Activated CD8-positive, alpha-beta memory T cell treated with anti-CD3 and anti-CD28 coated beads for 4 hours (primary cell): ENCODE measurements at regions not wholly inside any gene's neighbourhood (a gene's known extent, or its start where the extent isn't known, plus 50 kb on each side); places are given as distances from the start of the nearest gene placed in this dataset.
"Not testable (repeated sequence)": the region's sequence is repeated elsewhere in the genome, so short reads cannot be mapped to it uniquely, and the experiment has no call there.

Experiments used
- DNase-seq, 2 donors: peaks; one replicate each; pipeline ENCODE4 v3.0.0-alpha.2; 2020; ENCODE audit warnings: low read depth in 2 of 2

DNA sequence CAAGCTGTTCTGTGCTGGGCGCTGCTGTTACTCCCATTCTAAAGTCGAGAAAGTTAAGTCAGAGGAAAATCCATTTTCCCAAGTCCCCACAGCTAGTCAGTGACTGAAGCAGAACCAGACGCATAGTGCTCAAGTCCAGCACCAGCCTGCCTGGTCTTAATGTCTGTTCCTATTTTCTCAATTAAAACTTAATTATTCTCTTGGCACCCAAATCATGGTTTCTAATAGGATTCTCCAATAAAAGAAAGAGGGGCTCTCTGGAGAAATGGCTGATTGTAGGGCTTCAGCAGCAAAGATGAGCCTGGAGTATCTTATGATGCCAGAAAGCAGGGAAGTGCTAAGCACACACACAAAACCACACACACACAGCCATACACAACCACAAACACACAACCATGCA, 531.0 kb upstream of the SALL3 start:
- DNase-seq = no peak

DNA sequence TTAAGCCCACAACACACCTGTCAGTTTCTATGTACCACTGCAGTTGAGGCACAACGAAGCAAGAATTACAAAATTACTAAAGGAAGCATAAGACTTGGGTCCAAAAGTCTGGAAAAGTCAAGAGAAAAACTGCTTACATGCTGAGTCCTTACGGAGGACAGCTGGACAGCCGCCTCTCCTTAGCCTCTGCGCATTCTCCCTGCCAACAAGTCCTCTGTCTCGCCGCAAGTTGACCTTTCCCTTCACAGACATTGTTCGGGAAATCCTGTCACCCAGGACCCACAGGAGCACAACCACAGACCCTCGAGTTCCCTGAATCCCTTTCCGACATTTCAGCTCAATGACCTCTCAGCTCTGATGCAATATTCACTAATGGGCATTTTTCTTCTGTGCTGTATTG, 525.4 kb upstream of the SALL3 start:
- no peak for DNase-seq

DNA sequence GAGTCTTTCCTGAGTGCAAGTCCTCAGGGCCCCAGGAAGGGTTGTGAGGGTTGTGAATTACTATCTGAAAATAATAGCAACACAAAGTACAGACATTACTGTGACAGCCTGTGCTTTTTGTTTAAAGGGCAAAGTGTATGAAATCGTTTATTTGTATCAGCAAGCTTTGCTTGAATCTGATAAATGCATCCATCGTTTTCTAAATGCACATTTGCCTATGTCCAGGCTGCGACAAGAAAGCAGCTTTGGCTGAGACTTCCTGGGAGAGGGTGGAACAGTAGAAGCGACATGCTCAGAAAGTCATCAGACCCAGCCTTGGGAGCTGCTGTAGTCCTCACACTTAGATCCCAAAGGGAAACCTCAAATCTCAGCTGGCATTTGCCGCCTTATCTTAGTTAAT, 524.2 kb upstream of the SALL3 start:
- no peak for DNase-seq

DNA sequence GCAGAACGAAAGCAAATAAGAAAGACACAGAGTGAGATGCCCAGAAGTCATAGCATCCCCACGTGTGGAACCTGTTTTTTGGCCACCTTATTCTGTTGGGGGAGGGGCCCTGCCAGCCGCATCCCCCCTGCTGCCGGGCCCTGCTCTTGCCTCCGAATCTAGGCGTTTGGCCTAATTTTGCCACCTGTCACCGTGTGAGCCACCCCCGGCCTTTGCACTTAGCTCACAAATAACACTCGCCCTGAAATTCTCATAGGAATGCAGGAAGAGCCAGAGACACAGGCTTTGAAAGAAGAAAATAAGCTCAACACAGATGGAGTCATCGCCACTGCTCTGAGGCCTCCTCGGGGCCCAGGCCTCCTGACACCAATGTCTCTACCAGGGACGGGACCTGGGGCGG, 522.6 kb upstream of the SALL3 start:
- DNase-seq = no peak

DNA sequence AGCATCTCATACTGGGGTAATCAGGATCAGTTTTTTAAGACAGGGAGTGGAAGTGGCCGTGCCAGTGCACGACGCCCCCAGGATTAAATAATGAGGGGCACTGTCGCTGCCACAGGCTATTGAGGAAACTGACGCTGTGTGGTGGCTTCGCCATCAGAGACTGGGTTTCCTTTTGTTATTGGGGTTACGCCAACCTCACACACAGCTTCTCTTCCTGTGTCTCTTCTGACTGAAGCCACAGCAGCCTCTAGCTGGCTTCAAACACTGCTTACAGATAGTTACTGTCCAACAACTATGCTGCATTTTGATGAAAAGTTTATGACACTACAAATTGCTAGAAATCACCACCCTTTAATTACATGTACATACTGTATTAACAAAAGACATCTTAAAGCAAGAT, 521.9 kb upstream of the SALL3 start:
- no peak for DNase-seq

DNA sequence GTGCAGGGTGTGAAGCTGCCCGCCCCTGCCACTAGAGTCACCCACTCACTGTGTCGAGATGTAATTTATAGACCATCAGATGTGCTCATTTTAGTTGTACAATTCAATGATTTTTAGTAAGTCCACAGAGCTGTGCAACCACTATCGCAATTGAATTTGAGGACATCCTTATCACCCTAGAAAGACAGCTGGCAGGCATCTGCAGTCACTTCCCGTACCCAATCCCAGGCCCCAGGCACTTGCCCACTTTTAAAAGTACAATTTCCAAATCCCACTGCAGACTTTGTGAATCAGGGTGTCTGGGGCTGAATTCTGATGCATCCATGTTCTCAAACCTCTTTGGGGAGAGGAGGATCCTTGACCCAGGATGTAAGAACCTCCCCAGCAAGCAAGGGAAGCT, 521.3 kb upstream of the SALL3 start:
- no peak for DNase-seq

DNA sequence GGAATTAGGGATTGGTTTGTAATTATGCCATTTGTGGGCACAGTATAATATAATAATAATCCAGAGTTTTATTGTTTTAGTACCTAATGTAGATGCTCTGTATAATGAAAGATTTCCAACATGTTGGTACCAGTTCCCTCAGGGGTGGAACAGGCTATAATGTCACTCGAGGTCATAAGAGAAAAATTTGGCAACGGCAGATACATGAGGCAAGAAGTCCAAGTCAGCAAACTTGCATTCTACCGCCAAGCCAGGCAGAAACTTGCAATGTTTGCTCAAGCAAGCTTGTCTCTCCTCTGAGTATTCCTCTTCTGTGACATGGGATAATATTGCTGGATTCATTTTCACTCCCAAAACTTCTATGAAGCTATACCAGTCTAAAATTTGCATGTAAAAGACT, 520.0 kb upstream of the SALL3 start:
- no peak for DNase-seq

DNA sequence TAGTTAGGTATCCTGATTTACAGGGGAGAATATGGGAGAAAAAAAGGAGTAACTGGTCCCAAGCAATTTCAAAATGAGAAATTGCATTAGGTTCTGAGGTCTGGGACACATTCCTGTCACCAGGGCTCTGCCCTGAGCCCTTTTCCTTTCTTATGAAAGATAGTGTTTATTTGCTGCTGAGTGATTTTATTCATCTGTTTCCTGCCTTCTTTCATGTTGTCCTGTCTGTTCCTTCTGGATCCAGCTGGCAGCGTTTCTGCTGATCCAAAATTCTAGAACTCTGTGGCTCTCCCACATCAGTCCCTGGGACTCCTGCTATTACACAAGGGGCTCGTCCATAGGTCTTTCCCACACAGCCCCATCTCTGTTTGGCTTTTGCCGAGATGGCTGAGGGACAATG, 519.1 kb upstream of the SALL3 start:
- DNase-seq = no peak

DNA sequence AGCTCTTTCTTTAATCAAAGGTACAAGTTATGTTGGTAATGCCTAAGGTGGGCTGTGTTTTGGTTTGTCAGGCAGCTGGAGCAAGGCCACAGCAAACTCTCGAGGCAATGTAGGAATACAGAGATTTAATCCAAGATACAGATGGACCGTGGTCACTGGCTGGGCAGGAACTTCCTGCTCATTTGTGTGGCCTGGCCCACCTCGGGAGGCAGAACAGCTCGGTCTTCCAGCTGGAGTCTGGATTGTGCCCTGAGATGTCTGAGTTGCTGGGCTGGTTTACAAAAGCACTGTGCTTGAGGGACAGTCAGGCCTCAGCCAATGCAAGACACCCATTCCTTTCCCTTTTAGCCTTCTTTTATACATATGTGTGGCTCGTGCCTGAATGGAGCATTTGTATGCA, 506.1 kb upstream of the SALL3 start:
- no peak for DNase-seq

DNA sequence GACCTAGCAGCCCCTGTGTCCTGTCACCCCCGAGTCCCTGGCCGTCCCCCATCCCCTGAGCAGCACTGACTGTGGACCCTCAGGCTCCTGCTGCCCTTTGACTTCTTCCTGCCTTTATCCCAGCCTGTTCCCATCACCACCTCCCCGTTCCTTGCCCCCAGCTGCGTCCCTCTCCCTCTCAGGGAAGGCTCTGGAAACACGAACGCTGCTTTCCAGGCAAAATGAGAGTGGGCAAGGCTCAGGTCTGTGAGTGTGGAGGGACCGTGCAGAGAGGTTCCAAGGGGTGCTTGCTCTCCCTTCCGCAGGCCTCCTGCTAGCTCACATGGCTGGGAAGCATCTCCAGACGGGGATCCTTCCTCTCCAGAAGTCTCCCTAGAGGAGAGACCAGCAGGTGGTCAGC, 501.8 kb upstream of the SALL3 start:
- DNase-seq = no peak

DNA sequence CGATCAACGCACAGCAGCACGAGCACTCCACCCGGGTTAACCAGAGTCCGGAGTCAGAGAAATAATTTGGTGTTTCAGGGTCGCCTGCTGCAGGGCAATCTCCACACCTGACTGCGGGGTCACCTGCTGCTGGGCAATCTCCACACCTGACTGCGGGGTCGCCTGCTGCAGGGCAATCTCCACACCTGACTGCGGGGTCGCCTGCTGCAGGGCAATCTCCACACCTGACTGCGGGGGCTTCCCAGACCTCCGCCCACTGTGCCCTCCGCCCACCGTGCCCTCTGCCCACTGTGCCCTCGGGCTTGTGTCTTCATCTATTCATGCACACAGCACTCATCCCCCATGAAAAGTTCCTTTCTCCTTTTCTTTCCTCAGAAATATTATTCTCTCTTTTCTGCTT, 500.2 kb upstream of the SALL3 start:
- no peak for DNase-seq

DNA sequence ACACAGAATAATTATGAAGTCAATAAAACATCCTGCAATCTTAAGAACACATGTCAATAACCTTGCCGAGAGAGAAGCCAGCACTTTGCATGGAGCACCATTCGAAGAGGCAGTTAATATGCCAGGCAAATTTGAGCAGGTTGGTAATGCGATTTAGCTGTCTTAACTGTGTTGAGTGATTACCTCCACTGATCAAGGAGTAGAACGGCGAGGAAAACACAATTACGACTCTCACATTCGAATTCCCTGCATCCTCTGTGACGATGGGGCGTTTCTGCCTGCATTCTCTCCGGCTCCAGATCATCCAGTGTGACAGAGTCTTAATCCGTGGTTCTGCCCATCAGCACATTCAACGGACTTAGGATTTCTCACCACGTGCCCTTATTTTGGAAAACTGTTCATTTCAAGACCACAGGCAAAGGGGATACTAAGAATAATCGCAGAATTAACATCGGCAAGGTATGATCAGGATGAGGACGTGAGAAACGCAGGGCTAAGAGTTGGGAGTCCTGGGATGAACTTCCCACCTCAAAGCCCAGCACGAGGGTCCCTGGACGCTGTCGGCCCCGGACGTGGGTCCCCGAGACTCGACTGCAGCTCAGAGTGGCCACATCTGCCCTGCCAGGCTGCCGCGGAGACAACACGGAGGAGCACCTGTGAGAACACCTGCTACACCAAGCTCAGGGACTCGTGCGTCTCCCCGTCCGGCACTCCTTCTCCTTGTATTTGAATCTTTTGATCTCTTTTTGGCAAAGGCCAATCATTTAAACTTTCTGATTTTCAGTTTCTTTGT, 499.2 kb upstream of the SALL3 start:
- no peak for DNase-seq

DNA sequence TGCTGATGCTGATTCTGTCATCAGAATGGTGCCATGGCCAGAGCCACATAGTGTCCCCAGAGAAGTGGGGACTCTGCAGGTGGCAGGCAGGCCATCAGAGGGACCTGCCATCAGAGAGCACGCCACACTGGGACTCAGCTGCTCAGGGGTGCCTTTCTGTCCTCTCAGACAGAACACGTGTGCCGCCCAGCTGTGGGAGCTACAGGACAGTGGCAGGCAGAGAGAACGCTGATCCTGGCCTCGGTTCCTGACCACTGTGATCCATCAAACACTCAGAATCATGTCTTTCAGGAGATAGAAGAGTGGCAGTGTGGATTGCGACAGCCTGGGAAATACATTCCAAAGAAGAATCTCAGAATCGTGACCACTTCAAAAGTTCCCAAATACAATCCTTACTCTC, 497.2 kb upstream of the SALL3 start:
- DNase-seq = no peak

DNA sequence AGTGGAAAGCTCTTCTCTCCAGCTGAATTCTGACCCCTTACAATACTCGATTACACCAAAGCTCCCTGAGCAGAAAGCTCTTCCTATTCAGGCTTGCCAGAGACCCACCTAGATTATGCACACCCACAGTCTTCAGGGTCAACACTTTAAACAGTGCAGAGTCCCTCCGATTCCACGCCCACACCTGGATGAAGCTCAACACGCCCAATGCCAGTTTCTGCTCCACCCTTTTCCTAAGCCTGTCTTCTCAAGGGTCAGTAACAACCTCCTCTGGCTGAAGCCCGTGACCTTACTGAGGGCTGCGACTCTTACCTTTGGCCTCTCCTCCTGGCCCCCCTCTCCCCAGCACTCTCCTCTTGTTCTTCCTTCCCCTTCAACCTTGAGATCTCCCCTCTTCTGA, 492.0 kb upstream of the SALL3 start:
- no peak for DNase-seq

DNA sequence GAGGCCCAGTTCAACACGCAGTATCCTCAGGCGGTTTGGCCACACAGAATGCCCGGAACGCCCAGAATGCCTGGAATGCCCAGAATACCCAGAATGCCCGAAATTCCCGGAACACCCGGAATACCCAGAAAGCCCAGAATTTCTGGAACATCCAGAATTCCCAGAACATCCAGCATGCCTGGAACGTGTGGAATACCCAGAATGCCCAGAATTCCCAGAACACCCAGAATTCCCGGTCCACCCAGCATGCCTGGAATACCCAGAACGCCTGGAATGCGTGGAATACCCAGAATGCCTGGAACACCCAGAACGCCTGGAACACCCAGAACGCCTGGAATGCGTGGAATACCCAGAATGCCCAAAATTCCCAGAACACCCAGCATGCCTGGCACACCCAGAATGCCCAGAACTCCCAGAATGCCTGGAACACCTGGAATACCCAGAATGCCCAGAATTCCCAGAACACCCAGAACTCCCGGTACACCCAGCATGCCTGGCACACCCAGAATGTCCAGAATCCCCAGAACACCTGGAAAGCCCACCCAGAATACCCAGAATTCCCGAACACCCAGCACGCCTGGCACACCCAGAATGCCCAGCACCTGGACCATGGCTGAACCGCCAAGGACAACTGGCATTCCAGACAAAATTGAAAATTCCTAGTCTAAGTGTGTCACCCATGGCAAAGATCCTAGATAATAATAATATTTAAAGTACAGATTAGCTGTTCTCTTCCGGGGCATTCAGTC, 487.4 kb upstream of the SALL3 start:
- DNase-seq = no peak

DNA sequence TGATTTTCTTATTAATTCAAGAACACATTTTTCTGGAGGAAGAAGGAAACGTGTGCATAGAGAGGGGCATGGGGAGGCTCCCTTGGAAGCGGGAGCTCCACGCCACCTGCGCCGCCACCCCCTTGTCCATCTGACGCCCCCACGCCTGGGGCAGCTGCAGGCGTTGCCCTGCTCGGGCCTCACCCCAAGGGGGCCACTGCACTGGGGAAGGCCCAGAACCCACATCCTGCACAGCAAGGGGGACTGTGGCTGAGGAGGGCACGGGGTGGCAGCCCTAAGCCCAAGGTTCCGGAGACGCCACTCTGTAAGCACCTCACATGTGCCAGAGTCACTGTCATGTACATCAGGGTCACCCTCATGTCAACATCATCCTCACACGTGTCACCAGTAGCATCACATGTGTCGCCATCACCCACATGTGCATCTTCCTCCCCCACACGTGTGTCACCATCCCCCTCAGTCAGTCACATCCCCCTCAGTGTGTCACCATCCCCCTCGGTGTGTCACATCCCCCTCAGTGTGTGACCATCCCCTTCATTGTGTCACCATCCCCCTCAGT, 486.7 kb upstream of the SALL3 start:
- DNase-seq = no peak

DNA sequence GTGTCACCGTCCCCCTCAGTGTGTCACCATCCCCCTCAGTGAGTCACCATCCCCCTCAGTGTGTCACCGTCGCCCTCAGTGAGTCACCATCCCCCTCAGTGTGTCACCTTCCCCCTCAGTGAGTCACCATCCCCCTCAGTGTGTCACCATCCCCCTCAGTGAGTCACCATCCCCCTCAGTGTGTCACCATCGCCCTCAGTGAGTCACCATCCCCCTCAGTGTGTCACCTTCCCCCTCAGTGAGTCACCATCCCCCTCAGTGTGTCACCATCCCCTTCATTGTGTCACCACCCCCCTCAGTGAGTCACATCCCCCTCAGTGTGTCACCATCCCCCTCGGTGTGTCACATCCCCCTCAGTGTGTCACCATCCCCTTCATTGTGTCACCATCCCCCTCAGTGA, 486.1 kb upstream of the SALL3 start:
- not testable (repeated sequence) for DNase-seq

DNA sequence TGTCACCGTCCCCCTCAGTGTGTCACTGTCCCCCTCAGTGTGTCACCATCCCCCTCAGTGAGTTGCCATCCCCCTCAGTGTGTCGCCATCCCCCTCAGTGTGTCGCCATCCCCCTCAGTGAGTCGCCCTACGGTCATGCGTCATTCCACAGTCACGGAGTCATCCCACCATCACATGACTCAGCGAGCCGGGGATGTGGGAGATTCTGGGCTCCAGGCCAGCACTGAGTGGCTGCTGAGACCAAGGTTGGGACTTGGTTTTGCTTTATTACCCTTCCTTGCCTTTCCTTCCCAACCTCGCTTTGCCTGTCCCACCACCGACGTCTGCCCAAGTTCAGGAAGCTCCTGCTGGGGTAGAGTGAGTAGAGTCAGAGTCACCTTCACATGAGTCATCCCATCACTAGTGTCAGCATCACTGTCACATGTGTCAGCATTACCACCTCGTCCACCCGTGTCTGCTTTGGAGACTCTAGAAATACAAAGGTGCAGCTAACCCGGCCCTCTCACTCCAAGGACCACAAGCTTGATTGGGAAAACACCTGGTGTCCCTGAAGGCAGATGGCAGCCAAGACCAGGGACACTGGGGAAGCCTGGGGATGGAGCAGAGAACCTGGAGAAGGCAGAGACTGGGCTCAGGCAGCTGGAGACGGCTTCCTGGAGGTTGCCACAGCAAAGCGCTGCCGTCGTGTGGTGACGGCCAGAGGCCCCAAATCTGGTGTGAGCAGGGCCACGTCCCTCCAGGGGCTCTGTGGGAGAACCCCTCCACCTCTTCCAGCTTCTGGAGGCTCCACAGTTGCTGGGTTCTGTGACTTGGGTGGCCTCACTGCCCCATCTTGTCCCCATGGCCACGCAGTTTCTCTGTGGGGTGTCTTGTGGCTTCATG, 485.2 kb upstream of the SALL3 start:
- DNase-seq = no peak

DNA sequence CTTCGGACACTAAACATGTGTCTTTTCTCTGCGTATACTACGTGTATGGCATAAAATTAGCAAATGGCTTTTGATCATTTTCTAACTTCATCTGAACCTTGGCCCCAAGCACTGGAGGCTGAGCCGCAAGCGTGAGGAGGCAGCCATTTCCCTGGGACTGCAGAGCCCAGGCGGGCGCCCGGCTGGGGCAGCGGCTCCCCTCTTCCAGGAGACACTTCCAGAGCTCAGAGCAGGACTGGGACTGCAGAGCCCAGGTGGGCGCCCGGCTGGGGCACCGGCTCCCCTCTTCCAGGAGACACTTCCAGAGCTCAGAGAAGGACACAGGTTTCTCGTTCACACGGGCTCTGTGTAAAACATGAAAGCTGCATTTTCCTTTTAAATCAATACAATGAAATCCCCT, 484.1 kb upstream of the SALL3 start:
- no peak for DNase-seq

DNA sequence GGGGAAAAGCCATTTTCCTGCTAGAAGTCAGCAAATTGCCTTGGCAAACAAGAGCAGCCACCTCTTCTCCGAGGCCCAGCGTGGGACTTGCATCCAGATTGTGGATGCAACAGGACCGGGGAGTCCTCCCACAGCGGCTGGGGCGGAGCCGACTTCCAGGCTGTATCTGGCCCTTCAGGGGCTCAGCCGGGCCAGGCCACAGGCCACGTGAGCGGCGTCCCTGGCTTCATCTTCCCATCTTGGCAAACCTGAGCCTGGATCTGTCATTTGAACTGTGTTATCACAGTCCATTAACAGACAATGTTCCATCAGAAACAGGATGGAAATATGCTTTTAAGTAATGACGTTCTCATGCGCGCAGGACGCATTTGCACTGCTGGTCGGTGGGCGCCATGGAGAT, 483.5 kb upstream of the SALL3 start:
- DNase-seq = no peak

DNA sequence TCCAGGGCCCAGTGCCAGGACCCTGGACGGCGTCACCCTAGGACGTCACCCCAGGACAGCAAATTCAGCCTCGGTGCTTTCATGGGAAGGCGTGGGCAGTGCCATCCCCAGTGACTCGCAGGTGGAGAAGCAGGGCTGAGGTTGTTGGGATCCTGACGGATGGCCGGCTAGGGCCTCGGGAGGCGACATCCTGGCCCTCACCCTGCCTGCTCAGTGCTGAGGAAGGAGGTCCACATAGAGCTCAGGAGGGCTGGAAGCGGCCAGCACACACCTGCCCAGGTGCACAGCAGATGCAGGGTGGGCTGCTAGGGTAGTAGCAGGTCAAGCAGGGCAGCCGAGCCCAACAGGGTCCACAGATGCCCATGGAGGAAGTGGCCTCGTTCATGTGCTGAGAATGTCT, 482.0 kb upstream of the SALL3 start:
- DNase-seq = no peak

DNA sequence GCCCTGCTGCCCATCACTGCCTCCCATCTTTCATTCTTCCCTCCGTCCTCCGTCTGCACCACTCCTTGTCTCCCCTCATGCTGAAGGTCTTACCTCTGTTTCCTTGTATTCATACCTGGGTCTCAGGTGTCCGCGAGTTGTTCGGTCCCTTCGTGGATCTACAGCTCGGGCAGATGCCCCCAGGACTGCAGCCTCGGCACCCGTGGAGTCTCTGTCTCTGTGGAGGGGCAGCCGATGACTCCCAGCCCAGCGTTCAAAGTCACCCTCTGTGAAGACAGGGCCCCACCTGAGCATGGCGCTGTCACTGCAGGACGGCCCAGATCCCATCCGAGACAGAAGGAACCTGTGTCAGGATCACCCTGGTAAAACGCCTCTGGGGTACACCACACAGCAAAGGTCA, 480.0 kb upstream of the SALL3 start:
- DNase-seq = no peak
